ENCODE measurements at regions not wholly inside any gene's neighbourhood (a gene's known extent, or its start where the extent isn't known, plus 50 kb on each side); places are given as distances from the start of the nearest gene placed in this dataset.

- Histone ChIP-seq H3K27me3 (ENCODE audit: control insufficient read depth, insufficient read depth, low read length, poor library complexity, severe bottlenecking) (no peaks in the 10 kb centered on the region), H3K27ac (ENCODE audit: insufficient read depth, low read depth, low read length, poor library complexity, severe bottlenecking) (no peak overlapping the region), H3K4me1 (ENCODE audit: control insufficient read depth, insufficient read depth, low read length) (no peaks in the 10 kb centered on the region), H3K4me3 (ENCODE audit: insufficient read depth, low read depth, low read length) (no peak overlapping the region), H3K9me3 (ENCODE audit: control insufficient read depth, low read length) (no peaks in the 10 kb centered on the region), H3K36me3 (ENCODE audit: control insufficient read depth, insufficient read depth, low read length) (no peaks in the 10 kb centered on the region)
- WGBS, 2 experiments: 94 to 98% methylated on average over 2 of the region's 2 CpGs
These were observed 131.8 kb upstream of the MAD2L1 start for GRCh38 chr4:120198411-120198810.

- Histone ChIP-seq H3K4me3 (ENCODE audit: insufficient read depth, low read depth, low read length) (no peak overlapping the region), H3K36me3 (ENCODE audit: control insufficient read depth, insufficient read depth, low read length) (no peaks in the 10 kb centered on the region), H3K4me1 (ENCODE audit: control insufficient read depth, insufficient read depth, low read length) (no peaks in the 10 kb centered on the region), H3K9me3 (ENCODE audit: control insufficient read depth, low read length) (no peaks in the 10 kb centered on the region), H3K27ac (ENCODE audit: insufficient read depth, low read depth, low read length, poor library complexity, severe bottlenecking) (no peak overlapping the region), H3K27me3 (ENCODE audit: control insufficient read depth, insufficient read depth, low read length, poor library complexity, severe bottlenecking) (no peaks in the 10 kb centered on the region)
- WGBS, 2 experiments: 100% methylated on average over 1 of the region's 1 CpG
These were observed 111.0 kb upstream of the MAD2L1 start for GRCh38 chr4:120177603-120178002.

- Histone ChIP-seq H3K9me3 (ENCODE audit: control insufficient read depth, low read length) (no peaks in the 10 kb centered on the region), H3K36me3 (ENCODE audit: control insufficient read depth, insufficient read depth, low read length) (no peaks in the 10 kb centered on the region), H3K4me1 (ENCODE audit: control insufficient read depth, insufficient read depth, low read length) (no peaks in the 10 kb centered on the region), H3K27me3 (ENCODE audit: control insufficient read depth, insufficient read depth, low read length, poor library complexity, severe bottlenecking) (no peaks in the 10 kb centered on the region), H3K27ac (ENCODE audit: insufficient read depth, low read depth, low read length, poor library complexity, severe bottlenecking) (no peak overlapping the region), H3K4me3 (ENCODE audit: insufficient read depth, low read depth, low read length) (no peak overlapping the region)
- 100% methylated on average over 1 of the region's 2 CpGs; no CpG with 5 or more reads in 1 of the 2 experiments for WGBS, 2 experiments
These were observed 108.6 kb upstream of the MAD2L1 start for GRCh38 chr4:120175272-120175671.

- H3K4me1 ChIP-seq (ENCODE audit: control insufficient read depth, insufficient read depth, low read length): no peaks in the 10 kb centered on the region
- H3K27me3 ChIP-seq (ENCODE audit: control insufficient read depth, insufficient read depth, low read length, poor library complexity, severe bottlenecking): no peaks in the 10 kb centered on the region
- no peak overlapping the region for H3K27ac ChIP-seq (ENCODE audit: insufficient read depth, low read depth, low read length, poor library complexity, severe bottlenecking)
- no peak overlapping the region for H3K4me3 ChIP-seq (ENCODE audit: insufficient read depth, low read depth, low read length)
- no peaks in the 10 kb centered on the region for H3K9me3 ChIP-seq (ENCODE audit: control insufficient read depth, low read length)
- 91% methylated on average over 2 of the region's 2 CpGs for WGBS, 2 experiments
- no peaks in the 10 kb centered on the region for H3K36me3 ChIP-seq (ENCODE audit: control insufficient read depth, insufficient read depth, low read length)
These were observed 97.2 kb upstream of the MAD2L1 start for GRCh38 chr4:120163895-120164294.

DNA sequence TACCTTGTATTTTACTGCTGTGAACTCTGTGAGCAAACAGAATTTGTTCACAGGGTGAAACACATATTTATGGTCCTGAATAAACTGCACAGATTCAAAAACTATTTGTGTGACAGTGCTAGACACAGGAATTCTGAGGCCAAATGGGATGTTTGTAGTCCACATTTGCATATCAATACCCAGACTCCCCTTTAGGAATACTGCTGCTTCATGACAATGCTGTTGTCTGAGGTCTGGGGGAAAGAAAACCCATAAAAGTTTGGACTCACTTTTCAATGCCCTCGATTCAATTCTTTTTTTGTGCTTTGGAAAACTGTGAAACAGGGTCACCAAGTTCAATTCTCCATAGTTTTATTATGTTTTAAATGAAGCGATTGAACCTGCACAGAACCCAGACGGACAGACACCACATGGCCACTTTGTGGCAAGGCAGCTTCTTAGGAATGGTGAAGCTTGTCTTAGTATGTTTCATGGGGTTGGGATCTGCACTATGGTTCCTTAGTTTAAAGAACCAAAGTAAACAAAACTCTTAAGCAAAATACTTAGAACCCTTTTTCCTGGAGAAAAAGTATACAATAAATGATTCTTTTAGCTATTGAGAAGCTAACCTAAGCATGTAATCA is 92.3 kb upstream of the MAD2L1 start:
- Histone ChIP-seq H3K9me3 (ENCODE audit: control insufficient read depth, low read length) (no peaks in the 10 kb centered on the region), H3K27ac (ENCODE audit: insufficient read depth, low read depth, low read length, poor library complexity, severe bottlenecking) (no peak overlapping the region), H3K27me3 (ENCODE audit: control insufficient read depth, insufficient read depth, low read length, poor library complexity, severe bottlenecking) (no peaks in the 10 kb centered on the region), H3K4me3 (ENCODE audit: insufficient read depth, low read depth, low read length) (no peak overlapping the region), H3K4me1 (ENCODE audit: control insufficient read depth, insufficient read depth, low read length) (no peaks in the 10 kb centered on the region), H3K36me3 (ENCODE audit: control insufficient read depth, insufficient read depth, low read length) (no peaks in the 10 kb centered on the region)
- WGBS, 2 experiments: 72 to 74% methylated on average over 3 of the region's 3 CpGs

DNA sequence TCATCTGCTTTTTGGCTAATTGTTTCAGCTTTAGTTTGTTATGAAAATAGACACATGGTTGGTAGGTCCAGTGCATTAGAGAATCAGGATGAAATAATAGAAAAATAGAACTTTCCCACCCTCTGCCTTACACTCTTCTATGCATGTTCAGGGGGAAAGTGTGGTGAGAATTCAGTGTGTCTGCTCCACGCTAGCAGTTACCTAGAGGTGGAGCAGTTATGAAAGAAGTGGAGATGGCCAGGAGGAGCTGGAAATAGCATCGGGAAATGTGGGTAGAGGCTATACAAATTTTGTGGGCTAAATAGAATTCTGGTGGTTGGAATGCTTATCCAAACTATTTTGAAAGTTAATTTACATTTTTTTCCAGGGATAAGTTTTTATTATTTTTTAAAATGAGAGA is 91.4 kb upstream of the MAD2L1 start:
- H3K4me3 ChIP-seq (ENCODE audit: insufficient read depth, low read depth, low read length): no peak overlapping the region
- no peaks in the 10 kb centered on the region for H3K27me3 ChIP-seq (ENCODE audit: control insufficient read depth, insufficient read depth, low read length, poor library complexity, severe bottlenecking)
- no peaks in the 10 kb centered on the region for H3K4me1 ChIP-seq (ENCODE audit: control insufficient read depth, insufficient read depth, low read length)
- WGBS, 2 experiments: 75 to 83% methylated on average over 2 of the region's 2 CpGs
- no peaks in the 10 kb centered on the region for H3K9me3 ChIP-seq (ENCODE audit: control insufficient read depth, low read length)
- H3K27ac ChIP-seq (ENCODE audit: insufficient read depth, low read depth, low read length, poor library complexity, severe bottlenecking): no peak overlapping the region
- H3K36me3 ChIP-seq (ENCODE audit: control insufficient read depth, insufficient read depth, low read length): no peaks in the 10 kb centered on the region

GRCh38 chr4:120156120-120156718 is 89.6 kb upstream of the MAD2L1 start:
- Histone ChIP-seq H3K27ac (ENCODE audit: insufficient read depth, low read depth, low read length, poor library complexity, severe bottlenecking) (no peak overlapping the region), H3K36me3 (ENCODE audit: control insufficient read depth, insufficient read depth, low read length) (no peaks in the 10 kb centered on the region), H3K27me3 (ENCODE audit: control insufficient read depth, insufficient read depth, low read length, poor library complexity, severe bottlenecking) (no peaks in the 10 kb centered on the region), H3K9me3 (ENCODE audit: control insufficient read depth, low read length) (no peaks in the 10 kb centered on the region), H3K4me1 (ENCODE audit: control insufficient read depth, insufficient read depth, low read length) (no peaks in the 10 kb centered on the region), H3K4me3 (ENCODE audit: insufficient read depth, low read depth, low read length) (no peak overlapping the region)
- 31 to 48% methylated on average over 3 to 5 of the region's 5 CpGs for WGBS, 2 experiments

- WGBS, 2 experiments: 76 to 81% methylated on average over 2 to 3 of the region's 3 CpGs
- Histone ChIP-seq H3K27ac (ENCODE audit: insufficient read depth, low read depth, low read length, poor library complexity, severe bottlenecking) (no peak overlapping the region), H3K27me3 (ENCODE audit: control insufficient read depth, insufficient read depth, low read length, poor library complexity, severe bottlenecking) (no peaks in the 10 kb centered on the region)
These were observed 88.6 kb upstream of the MAD2L1 start for GRCh38 chr4:120155287-120155686.

GRCh38 chr4:120144634-120145033 is 78.0 kb upstream of the MAD2L1 start:
- no peaks in the 10 kb centered on the region for H3K9me3 ChIP-seq (ENCODE audit: control insufficient read depth, low read length)
- no peak overlapping the region for H3K4me3 ChIP-seq (ENCODE audit: insufficient read depth, low read depth, low read length)
- H3K4me1 ChIP-seq (ENCODE audit: control insufficient read depth, insufficient read depth, low read length): no peaks in the 10 kb centered on the region
- H3K27me3 ChIP-seq (ENCODE audit: control insufficient read depth, insufficient read depth, low read length, poor library complexity, severe bottlenecking): no peaks in the 10 kb centered on the region
- H3K27ac ChIP-seq (ENCODE audit: insufficient read depth, low read depth, low read length, poor library complexity, severe bottlenecking): no peak overlapping the region
- H3K36me3 ChIP-seq (ENCODE audit: control insufficient read depth, insufficient read depth, low read length): no peaks in the 10 kb centered on the region
- 91 to 94% methylated on average over 3 of the region's 3 CpGs for WGBS, 2 experiments

More at GRCh38 chr4:120155287-120155686, 88.6 kb upstream of the MAD2L1 start:
- H3K4me1 ChIP-seq (ENCODE audit: control insufficient read depth, insufficient read depth, low read length): no peaks in the 10 kb centered on the region
- H3K9me3 ChIP-seq (ENCODE audit: control insufficient read depth, low read length): no peaks in the 10 kb centered on the region
- H3K36me3 ChIP-seq (ENCODE audit: control insufficient read depth, insufficient read depth, low read length): no peaks in the 10 kb centered on the region
- no peak overlapping the region for H3K4me3 ChIP-seq (ENCODE audit: insufficient read depth, low read depth, low read length)

GRCh38 chr4:120144041-120144440 is 77.4 kb upstream of the MAD2L1 start:
- Histone ChIP-seq H3K27me3 (ENCODE audit: control insufficient read depth, insufficient read depth, low read length, poor library complexity, severe bottlenecking) (no peaks in the 10 kb centered on the region), H3K4me1 (ENCODE audit: control insufficient read depth, insufficient read depth, low read length) (no peaks in the 10 kb centered on the region), H3K4me3 (ENCODE audit: insufficient read depth, low read depth, low read length) (no peak overlapping the region), H3K36me3 (ENCODE audit: control insufficient read depth, insufficient read depth, low read length) (no peaks in the 10 kb centered on the region), H3K27ac (ENCODE audit: insufficient read depth, low read depth, low read length, poor library complexity, severe bottlenecking) (no peak overlapping the region), H3K9me3 (ENCODE audit: control insufficient read depth, low read length) (no peaks in the 10 kb centered on the region)
- 96 to 97% methylated on average over 5 of the region's 5 CpGs for WGBS, 2 experiments

Measured in ectodermal cell (in vitro differentiated cells).